Prostate gland (tissue), 2 donors: ENCODE measurements at regions not wholly inside any gene's neighbourhood (a gene's known extent, or its start where the extent isn't known, plus 50 kb on each side); places are given as distances from the start of the nearest gene placed in this dataset.

ENCODE experiments used
- CTCF ChIP-seq, 4 experiments: fragments of 200-600 bp in 2 of 4; fragments of 450-650 bp in 2 of 4; sonication (generic) in 2 of 4; IDR thresholded peaks; 1 replicate in 3 of 4; 2 replicates in 1 of 4; pipeline ENCODE4 v1.5.1; 2016 to 2019; ENCODE audit warnings: antibody characterized with exemption in 4 of 4, mild to moderate bottlenecking in 2 of 4, moderate library complexity in 2 of 4
- POLR2A ChIP-seq: fragments of 450-650 bp; IDR thresholded peaks from one replicate; pipeline ENCODE4 v1.6.1; 2016; ENCODE audit warnings: antibody characterized with exemption, mild to moderate bottlenecking
- POLR2AphosphoS5 ChIP-seq: sonication (generic); formaldehyde crosslinking; IDR thresholded peaks from one replicate; pipeline ENCODE4 v1.6.1; 2017; ENCODE audit warnings: antibody characterized with exemption

- TF ChIP-seq CTCF (IDR thresholded peaks at IDR 0.05), result no peak
- no peak for TF ChIP-seq POLR2A
- no peak for TF ChIP-seq POLR2AphosphoS5
Observed at GRCh38 chr13:22454586-22454985, 726.2 kb upstream of the SGCG start.
